GM21447 (cell line): ENCODE measurements at regions not wholly inside any gene's neighbourhood (a gene's known extent, or its start where the extent isn't known, plus 50 kb on each side); places are given as distances from the start of the nearest gene placed in this dataset.
"Not testable (repeated sequence)": the region's sequence is repeated elsewhere in the genome, so short reads cannot be mapped to it uniquely, and the experiment has no call there.

ENCODE experiments used
- ATAC-seq: cut with Tn5 transposase; IDR thresholded peaks from one replicate; pipeline ENCODE4 v1.9.1; 2021; ENCODE audit not compliant: unreplicated experiment

GRCh38 chr20:48411919-48412522 lies 415.8 kb downstream of the PREX1 start:
- ATAC-seq = no peak

GRCh38 chr20:48411245-48411644 lies 416.6 kb downstream of the PREX1 start:
- no peak for ATAC-seq

GRCh38 chr20:48409055-48409615 lies 418.7 kb downstream of the PREX1 start:
- ATAC-seq = no peak

- ATAC-seq = no peak
Observed at GRCh38 chr20:48407710-48408109, 420.1 kb downstream of the PREX1 start.

GRCh38 chr20:48406912-48407340 lies 420.9 kb downstream of the PREX1 start:
- no peak for ATAC-seq

- no peak for ATAC-seq
Observed at GRCh38 chr20:48406498-48406897, 421.3 kb downstream of the PREX1 start.

GRCh38 chr20:48405909-48406308 lies 421.9 kb downstream of the PREX1 start:
- no peak for ATAC-seq

- ATAC-seq = no peak
Observed at GRCh38 chr20:48404598-48404997, 423.2 kb downstream of the PREX1 start.

- no peak for ATAC-seq
Observed at GRCh38 chr20:48403167-48403761, 424.5 kb downstream of the PREX1 start.

GRCh38 chr20:48401359-48401758 lies 426.4 kb downstream of the PREX1 start:
- no peak for ATAC-seq

GRCh38 chr20:48400009-48400408 lies 427.8 kb downstream of the PREX1 start:
- ATAC-seq = no peak

GRCh38 chr20:48398506-48399449 lies 429.0 kb downstream of the PREX1 start:
- ATAC-seq = no peak

GRCh38 chr20:48396981-48397861 lies 430.6 kb downstream of the PREX1 start:
- ATAC-seq = not testable (repeated sequence)

GRCh38 chr20:48395816-48396546 lies 431.8 kb downstream of the PREX1 start:
- no peak for ATAC-seq

- no peak for ATAC-seq
Observed at GRCh38 chr20:48394415-48395081, 433.3 kb downstream of the PREX1 start.

GRCh38 chr20:48393737-48394314 lies 434.0 kb downstream of the PREX1 start:
- no peak for ATAC-seq

GRCh38 chr20:48393311-48393685 lies 434.5 kb downstream of the PREX1 start:
- no peak for ATAC-seq

- ATAC-seq = no peak
Observed at GRCh38 chr20:48392407-48393310, 435.1 kb downstream of the PREX1 start.
